ENCODE measurements at regions not wholly inside any gene's neighbourhood (a gene's known extent, or its start where the extent isn't known, plus 50 kb on each side); places are given as distances from the start of the nearest gene placed in this dataset.
A peak's percentile ranks its signal among the peaks of the same experiment; 100 is the strongest.

DNA sequence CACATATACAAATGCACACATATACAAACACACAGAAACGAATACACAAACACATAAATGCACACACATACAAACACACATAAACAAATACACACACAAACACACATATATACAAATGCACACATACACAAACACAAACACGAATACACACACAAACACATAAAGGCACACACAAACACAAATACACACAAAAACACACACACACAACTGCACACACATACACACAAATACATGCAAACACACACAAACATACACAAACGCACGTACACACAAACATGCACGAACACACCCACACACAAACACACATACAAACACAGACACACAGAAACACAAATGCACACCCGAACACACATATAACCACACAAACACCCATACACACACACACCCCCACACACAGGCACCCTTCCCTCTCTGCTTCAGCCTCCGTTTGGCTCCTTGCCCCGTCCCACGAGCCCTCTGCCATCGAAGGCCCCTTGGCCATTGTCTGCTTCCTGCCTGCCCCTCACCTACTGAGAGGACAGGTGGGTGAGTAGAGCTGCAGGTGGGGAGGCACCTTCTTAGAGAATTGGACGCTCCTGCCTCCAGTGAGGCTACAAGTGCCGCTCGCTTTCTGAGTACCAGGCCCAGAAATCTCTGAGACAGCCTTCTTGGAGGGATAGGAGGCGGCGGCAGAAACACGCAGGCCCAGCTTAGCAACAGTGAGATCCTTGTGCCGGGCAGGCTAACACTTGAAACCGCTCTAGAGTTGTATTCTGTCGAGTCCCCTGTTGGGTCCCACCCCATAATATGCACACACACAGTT is 331.2 kb downstream of the FOXL1 start:
- Histone ChIP-seq H3K4me1 (ENCODE audit: control insufficient read depth, extremely low read depth, insufficient read depth, low read length) (no peaks in the 10 kb centered on the region), H3K27me3 (ENCODE audit: control insufficient read depth, insufficient read depth, low read length) (no peaks in the 10 kb centered on the region), H2AFZ (ENCODE audit: low read length) (no peak overlapping the region), H4K20me1 (ENCODE audit: control insufficient read depth, extremely low read depth, insufficient read depth, low read length) (no peaks in the 10 kb centered on the region), H3K9me3 (ENCODE audit: control insufficient read depth, insufficient read depth, low read depth, low read length) (no peaks in the 10 kb centered on the region), H3K4me3 (replicated peaks in 1 of 4; ENCODE audit: control extremely low read depth in 1 of 4, insufficient read depth in 1 of 4, low read depth in 3 of 4, low read length in 4 of 4) (no peak overlapping the region), H3K36me3 (ENCODE audit: control insufficient read depth, insufficient read depth, low read length) (no peaks in the 10 kb centered on the region), H3K9ac (ENCODE audit: insufficient read depth, low read length) (no peak overlapping the region), H3K79me2 (ENCODE audit: control insufficient read depth, insufficient read depth, low read length) (no peaks in the 10 kb centered on the region), H3K27ac (ENCODE audit: insufficient read depth, low read length) (no peak overlapping the region), H3K4me2 (ENCODE audit: extremely low read depth, insufficient read depth, low read length) (no peak overlapping the region)
- TF ChIP-seq EZH2 (IDR thresholded peaks at IDR 0.05; ENCODE audit: low read length, missing control alignments), result no peak
- TF ChIP-seq, protein P1, sequence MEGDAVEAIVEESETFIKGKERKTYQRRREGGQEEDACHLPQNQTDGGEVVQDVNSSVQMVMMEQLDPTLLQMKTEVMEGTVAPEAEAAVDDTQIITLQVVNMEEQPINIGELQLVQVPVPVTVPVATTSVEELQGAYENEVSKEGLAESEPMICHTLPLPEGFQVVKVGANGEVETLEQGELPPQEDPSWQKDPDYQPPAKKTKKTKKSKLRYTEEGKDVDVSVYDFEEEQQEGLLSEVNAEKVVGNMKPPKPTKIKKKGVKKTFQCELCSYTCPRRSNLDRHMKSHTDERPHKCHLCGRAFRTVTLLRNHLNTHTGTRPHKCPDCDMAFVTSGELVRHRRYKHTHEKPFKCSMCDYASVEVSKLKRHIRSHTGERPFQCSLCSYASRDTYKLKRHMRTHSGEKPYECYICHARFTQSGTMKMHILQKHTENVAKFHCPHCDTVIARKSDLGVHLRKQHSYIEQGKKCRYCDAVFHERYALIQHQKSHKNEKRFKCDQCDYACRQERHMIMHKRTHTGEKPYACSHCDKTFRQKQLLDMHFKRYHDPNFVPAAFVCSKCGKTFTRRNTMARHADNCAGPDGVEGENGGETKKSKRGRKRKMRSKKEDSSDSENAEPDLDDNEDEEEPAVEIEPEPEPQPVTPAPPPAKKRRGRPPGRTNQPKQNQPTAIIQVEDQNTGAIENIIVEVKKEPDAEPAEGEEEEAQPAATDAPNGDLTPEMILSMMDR (conservative IDR thresholded peaks at IDR 0.05 in 1 of 2, IDR thresholded peaks at IDR 0.05 in 1 of 2; ENCODE audit: low read depth in 1 of 2, low read length in 2 of 2), result no peak
- DNase-seq (ENCODE audit: low read depth in 2 of 2), result no peak

DNA sequence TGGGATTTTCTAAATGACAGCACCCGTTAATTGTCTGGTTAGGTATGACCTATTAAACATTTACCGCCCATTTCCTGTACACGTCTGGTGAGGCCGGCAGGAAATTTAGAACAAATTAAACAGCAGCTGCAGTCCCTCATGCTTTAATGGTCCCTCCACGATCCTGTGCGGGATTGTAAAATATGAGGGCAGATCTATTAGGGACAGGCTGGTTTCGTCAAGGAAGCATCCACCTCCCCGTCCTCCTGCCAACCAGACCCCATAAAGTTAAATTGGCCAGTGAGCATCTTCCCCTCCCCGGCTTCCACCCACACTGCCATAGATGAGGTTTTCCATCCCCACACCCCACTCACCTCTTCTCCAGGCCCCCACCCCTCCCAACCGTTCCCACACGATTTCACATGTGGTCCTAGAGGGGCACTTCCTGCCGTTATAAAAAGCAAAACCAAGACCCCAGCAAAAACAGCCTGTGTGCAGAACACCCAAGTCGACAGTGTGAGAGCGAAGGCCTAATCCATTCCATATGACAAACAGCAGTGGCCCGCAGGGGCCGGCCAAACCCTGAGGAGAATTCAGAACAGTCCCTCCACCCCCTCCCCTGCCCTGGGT is 331.9 kb downstream of the FOXL1 start:
- TF ChIP-seq, protein P1 (conservative IDR thresholded peaks at IDR 0.05 in 1 of 2, IDR thresholded peaks at IDR 0.05 in 1 of 2; ENCODE audit: low read depth in 1 of 2, low read length in 2 of 2), result no peak
- no peak for TF ChIP-seq EZH2 (IDR thresholded peaks at IDR 0.05; ENCODE audit: low read length, missing control alignments)
- H3K4me3 ChIP-seq (replicated peaks in 1 of 4; ENCODE audit: control extremely low read depth in 1 of 4, insufficient read depth in 1 of 4, low read depth in 3 of 4, low read length in 4 of 4), result no peak overlapping the region
- H3K4me2 ChIP-seq (ENCODE audit: extremely low read depth, insufficient read depth, low read length), result no peak overlapping the region
- H2AFZ ChIP-seq (ENCODE audit: low read length), result no peak overlapping the region
- H3K4me1 ChIP-seq (ENCODE audit: control insufficient read depth, extremely low read depth, insufficient read depth, low read length), result no peaks in the 10 kb centered on the region
- H3K79me2 ChIP-seq (ENCODE audit: control insufficient read depth, insufficient read depth, low read length), result no peaks in the 10 kb centered on the region
- H3K9ac ChIP-seq (ENCODE audit: insufficient read depth, low read length), result no peak overlapping the region
- no peaks in the 10 kb centered on the region for H4K20me1 ChIP-seq (ENCODE audit: control insufficient read depth, extremely low read depth, insufficient read depth, low read length)
- H3K27me3 ChIP-seq (ENCODE audit: control insufficient read depth, insufficient read depth, low read length), result no peaks in the 10 kb centered on the region
- no peak for DNase-seq (ENCODE audit: low read depth in 2 of 2)
- H3K9me3 ChIP-seq (ENCODE audit: control insufficient read depth, insufficient read depth, low read depth, low read length), result no peaks in the 10 kb centered on the region
- no peaks in the 10 kb centered on the region for H3K36me3 ChIP-seq (ENCODE audit: control insufficient read depth, insufficient read depth, low read length)
- no peak overlapping the region for H3K27ac ChIP-seq (ENCODE audit: insufficient read depth, low read length)

DNA sequence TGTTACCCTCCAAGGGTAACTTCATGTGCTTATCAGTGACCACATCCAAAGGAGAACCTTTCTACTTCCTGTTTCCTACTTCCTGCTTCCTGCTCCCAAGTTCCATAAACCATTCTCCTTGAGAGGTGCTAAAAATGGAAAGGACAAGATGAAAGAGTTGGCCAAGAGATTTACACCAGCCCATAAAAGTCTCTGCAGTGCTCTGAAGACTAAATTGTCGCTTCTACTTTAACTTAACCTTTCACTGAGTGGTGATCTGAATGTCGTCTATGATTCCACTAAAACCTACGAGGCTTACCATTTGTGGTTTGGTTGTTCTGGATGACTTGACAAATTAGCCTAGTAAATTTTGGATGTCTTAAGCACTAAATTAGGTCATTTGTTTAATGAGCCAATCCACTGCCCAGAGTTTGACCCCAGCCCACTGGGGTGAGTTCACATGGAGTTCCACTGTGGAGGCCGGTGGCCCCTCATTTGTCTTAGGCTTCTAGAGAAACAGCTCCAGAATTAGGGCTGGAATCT is 333.1 kb downstream of the FOXL1 start:
- no peaks in the 10 kb centered on the region for H3K9me3 ChIP-seq (ENCODE audit: control insufficient read depth, insufficient read depth, low read depth, low read length)
- H3K27ac ChIP-seq (ENCODE audit: insufficient read depth, low read length), result no peak overlapping the region
- no peak overlapping the region for H3K9ac ChIP-seq (ENCODE audit: insufficient read depth, low read length)
- no peaks in the 10 kb centered on the region for H3K4me1 ChIP-seq (ENCODE audit: control insufficient read depth, extremely low read depth, insufficient read depth, low read length)
- no peaks in the 10 kb centered on the region for H3K79me2 ChIP-seq (ENCODE audit: control insufficient read depth, insufficient read depth, low read length)
- no peaks in the 10 kb centered on the region for H3K36me3 ChIP-seq (ENCODE audit: control insufficient read depth, insufficient read depth, low read length)
- no peak overlapping the region for H2AFZ ChIP-seq (ENCODE audit: low read length)
- H4K20me1 ChIP-seq (ENCODE audit: control insufficient read depth, extremely low read depth, insufficient read depth, low read length), result no peaks in the 10 kb centered on the region
- TF ChIP-seq, protein P1 (conservative IDR thresholded peaks at IDR 0.05 in 1 of 2, IDR thresholded peaks at IDR 0.05 in 1 of 2; ENCODE audit: low read depth in 1 of 2, low read length in 2 of 2), result no peak
- TF ChIP-seq EZH2 (IDR thresholded peaks at IDR 0.05; ENCODE audit: low read length, missing control alignments), result no peak
- no peak overlapping the region for H3K4me2 ChIP-seq (ENCODE audit: extremely low read depth, insufficient read depth, low read length)
- no peak overlapping the region for H3K4me3 ChIP-seq (replicated peaks in 1 of 4; ENCODE audit: control extremely low read depth in 1 of 4, insufficient read depth in 1 of 4, low read depth in 3 of 4, low read length in 4 of 4)
- no peaks in the 10 kb centered on the region for H3K27me3 ChIP-seq (ENCODE audit: control insufficient read depth, insufficient read depth, low read length)
- peak in 1 of 2 donors; percentile 91 for DNase-seq (ENCODE audit: low read depth in 2 of 2)
